HG03520 (cell line): ENCODE measurements at regions not wholly inside any gene's neighbourhood (a gene's known extent, or its start where the extent isn't known, plus 50 kb on each side); places are given as distances from the start of the nearest gene placed in this dataset.

Experiments
- ATAC-seq: cut with Tn5 transposase; IDR thresholded peaks from one replicate; pipeline ENCODE4 v1.9.1; 2021; ENCODE audit warnings: mild to moderate bottlenecking, moderate library complexity; ENCODE audit not compliant: unreplicated experiment

DNA sequence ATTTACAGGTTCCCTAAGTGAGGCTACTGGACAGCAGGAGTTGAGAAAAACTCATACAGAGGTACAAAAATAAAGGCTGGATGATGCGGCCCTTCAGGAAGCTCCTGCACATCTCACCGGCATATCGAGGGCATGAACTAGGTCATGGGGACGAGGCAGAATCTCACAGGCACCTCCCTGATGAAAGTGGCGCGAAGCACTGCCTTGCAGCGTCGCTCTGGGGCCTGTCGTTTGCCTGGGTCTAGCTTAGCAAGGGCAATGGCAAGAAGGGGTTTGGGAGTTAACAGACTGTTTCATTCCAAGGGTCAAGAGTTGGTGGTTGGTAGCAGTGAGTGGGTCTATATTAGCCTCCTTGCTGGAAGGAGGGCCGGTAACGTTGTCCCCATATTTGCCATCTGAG is 103.5 kb upstream of the IRF2BP2 start:
- no peak for ATAC-seq

DNA sequence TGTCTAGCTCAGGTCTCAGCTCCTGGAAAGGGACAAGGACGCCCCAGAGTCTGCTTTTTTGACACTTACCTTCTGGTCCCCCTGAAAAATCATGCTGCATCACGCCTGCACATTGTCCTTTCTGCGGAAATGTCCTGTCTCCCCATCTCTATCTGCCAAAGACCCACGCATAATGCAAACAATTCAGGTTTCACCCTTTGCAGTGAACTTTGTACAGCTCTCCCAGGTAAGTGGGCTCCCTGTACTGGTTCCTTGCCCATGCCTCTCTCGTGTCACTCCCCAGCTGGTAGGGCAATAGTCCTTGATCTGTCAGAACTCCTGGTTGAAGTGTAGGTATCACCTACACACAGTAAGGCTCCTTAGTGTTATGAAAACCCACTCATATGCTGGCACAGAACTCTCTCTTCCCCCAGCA is 102.9 kb upstream of the IRF2BP2 start:
- ATAC-seq, result no peak

DNA sequence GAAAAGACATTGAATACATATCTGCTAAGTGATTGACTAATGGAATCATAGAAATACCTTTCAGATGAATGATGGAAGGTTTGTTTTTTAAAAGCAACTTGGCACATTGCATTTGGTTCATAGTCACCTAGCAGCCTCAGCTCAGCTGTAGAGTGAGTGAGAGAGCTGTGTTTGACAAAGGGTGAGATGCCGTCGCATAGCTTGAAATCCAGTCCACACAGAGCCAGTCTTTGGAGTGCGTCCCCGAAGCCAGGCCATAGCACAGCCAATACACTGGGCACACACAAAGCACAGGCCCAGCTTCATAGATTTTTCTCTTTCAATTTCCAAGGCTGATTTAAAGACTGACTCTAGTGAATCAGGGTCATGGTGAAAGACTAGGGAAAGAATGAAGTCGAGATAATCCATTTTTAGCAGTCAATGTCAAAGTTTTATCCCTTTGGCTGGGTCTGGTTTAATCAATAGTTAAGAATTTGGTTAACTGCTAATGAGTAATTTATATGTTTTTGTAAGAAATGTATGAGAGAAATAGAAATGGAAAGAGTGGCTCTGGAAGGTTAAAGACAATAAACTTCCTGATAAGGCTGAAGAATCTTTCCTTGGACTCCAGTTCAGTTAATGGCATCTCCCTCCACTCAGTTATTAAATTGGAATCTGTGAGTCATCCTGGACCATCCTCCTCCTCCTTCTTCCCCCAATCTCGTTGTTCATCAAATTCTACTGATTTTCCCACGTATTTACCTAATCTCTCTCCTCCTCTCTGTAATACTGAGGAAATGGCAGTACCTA is 101.2 kb upstream of the IRF2BP2 start:
- no peak for ATAC-seq

DNA sequence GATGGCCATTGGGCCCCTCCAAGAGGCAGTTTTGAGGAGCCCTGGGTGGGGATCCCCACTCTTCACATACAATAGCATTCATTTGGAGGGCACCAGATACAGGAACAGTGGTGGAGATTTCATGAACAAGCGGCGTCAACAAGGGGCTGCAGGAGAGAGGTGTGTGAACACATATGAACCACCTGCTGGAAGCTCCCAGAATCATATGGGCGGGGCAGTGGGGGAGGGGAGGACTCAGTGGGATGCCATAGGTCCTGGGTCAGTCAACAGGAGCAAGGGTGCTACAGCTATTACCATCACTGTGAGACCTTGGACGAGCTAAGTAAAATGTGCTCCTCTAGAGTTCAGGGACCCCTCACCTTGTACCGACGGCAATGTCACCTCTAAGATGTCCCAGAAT is 100.4 kb upstream of the IRF2BP2 start:
- ATAC-seq, result no peak

DNA sequence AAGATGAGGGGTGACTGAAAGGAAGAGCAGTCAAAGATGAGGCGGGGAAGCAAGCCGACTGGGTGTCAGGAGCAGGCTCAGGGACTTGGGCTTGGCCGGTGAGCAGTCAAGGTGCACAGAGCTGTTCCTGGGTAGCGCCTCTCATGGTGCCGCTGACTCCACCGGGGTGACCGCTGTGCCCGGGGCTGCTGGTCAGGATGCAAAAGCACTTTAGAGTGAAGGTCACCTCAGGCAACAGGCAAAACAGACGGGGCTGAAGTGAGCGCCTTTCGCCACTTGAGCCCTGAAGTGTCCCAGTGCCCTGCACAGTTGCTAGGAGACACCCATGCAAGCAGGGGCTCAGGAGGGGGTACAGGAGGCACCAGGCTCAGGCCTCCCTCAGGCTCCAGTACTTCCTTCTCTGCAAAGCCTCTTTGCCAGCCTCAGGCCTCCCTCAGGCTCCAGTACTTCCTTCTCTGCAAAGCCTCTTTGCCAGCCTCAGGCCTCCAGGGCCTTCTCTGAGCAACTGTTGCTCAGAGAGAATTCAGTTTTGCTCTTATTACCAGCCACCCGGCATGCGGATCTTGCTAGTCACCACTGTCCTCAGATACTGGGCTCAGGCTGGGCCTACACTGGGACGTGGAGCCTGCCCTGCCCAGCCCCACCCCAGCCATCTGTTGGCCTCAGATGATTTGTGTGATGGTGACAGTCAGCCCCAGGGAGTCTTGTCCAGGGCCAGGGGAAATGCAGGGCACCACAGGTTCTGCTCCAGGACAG is 99.7 kb upstream of the IRF2BP2 start:
- no peak for ATAC-seq

DNA sequence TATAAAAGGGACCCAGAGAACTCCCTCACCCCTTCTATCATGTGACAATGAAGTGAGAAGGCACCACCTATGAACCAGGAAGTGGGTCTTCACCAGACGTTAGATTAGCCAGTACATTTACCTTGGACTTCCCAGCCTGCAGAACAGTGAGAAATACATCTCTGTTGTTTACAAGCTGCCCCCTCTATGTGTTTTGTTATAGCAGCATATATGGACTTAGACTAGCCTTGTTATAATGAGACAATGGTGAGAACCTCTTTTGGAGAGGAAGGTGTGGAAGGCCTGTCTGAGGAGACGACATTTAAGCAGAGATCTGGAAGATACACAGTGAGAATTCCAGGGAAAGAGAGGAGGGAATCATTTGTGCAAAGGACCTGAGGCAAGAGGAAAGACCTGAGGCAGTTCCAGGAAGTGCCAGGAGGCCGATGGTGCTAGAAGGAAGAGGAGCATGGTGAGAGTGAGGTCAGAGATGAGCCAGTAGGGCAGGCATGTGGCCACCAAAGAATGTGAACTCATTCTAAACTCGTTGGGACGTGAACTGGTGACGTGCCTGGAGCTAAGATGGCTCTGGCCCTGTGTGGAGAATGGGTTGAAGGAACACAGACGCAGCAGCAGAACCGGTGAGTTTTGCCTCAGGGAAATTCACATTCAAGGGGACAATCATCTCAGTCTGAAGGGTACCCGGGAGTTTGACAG is 98.9 kb upstream of the IRF2BP2 start:
- ATAC-seq, result no peak

DNA sequence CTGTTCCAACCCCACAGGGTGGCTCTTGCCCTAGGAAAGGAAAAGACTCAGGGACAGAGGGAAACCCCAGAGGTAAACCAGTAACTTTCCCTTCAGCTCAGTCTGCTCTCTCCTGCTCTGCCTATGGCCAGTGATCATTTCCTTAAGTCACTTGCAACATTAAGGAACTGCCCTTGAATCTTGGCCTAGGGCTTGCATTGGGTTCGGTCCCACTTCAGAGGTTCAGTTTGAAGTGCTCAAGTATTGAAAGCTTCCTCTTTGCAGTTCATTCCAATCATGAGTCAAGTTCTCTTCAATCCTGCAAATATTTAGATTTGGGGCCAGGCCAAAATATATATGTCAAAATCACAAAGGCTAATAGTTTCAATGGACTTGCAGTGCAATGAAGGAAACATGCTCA is 97.7 kb upstream of the IRF2BP2 start:
- ATAC-seq, result no peak

DNA sequence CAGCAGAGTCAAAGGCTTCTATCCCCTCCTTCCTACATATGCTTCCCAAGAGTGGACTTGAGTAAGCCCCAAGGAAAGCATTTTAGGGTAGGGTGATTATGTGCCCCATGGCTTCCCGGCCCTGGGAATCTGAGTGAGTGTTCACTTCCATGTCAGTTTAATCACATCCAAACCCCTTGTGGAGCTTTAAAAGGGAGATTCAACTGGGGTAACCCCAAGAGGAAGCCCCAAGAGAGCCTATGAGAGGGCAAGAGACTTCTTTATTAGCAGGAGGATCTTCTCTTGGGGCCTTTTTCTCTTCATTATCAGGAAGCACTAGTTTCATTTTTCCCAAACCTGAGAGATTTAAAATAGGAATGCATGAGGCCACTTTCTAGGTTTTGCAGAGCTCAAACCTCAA is 97.0 kb upstream of the IRF2BP2 start:
- no peak for ATAC-seq

DNA sequence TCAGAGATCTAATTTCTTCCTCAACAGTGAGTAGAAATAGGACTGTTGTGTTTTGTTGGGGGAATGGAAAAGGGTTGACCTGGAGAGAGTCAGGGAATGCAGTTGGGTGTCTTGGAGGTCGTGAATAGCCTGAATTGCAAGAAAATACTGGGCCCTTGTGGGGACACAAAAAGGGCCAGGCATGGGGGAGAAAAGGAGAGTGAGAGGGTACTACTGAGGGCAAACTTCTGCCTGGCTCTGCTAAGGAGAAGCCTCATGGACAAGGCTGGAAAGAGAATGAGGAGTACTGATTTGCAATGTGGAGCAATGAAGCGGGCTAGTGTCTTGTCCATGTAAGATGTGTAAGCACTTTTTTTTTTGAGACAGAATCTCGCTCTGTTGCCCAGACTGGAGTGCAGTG is 96.2 kb upstream of the IRF2BP2 start:
- no peak for ATAC-seq

DNA sequence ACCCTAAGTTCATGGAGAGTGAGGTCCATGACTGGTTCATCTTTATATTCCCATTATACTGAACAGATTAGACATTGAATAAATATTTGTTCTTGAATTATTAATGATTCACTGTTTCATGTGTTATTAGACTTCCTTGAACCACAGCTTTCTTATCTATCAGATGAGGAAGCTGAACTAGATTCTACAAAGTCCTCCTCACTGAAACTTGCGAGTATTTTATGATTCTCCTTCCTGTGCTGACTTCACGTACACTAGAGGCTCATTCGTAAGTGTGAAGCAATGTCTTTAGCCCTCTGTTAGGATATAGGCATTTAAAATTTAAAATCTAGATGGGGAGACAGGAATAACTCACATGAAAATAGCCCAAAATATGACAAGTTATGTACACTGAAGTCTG is 95.6 kb upstream of the IRF2BP2 start:
- no peak for ATAC-seq

DNA sequence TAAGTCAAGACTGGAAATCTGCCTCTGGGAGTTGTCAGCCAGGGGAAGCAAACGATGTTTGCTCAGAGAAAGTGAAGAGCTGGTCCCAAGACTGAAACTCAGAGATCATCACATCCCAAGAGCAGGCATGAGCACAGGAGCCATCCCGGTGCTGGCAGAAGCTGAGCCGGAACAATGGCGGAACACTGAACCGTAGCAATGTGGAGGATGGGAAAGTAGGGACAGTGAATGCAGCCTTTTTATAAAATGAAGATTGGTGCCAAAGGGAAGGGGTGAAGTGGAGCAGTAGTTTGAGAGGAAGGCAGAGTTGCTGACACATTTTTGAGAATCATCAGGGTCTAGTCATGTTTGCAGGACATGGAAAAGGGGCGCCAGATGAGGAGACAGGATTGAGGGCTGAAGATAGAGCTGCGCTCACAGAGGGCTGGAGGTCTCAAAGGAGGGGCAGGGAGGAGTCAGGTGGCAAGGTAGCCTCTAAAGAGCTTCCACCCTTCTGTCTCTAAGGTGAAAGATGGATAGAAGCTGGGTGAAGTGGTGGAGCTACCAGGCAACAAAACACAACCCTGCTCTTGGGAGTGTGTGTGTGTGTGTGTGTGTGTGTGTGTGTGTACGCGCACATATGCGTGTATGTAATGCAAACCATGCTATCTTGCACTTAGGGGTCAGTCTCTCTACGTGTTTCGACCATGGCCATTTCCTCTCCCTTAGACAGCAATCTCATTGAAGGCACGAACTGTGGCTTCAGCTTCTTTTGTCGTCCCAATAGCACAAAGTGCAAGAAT is 94.3 kb upstream of the IRF2BP2 start:
- no peak for ATAC-seq

DNA sequence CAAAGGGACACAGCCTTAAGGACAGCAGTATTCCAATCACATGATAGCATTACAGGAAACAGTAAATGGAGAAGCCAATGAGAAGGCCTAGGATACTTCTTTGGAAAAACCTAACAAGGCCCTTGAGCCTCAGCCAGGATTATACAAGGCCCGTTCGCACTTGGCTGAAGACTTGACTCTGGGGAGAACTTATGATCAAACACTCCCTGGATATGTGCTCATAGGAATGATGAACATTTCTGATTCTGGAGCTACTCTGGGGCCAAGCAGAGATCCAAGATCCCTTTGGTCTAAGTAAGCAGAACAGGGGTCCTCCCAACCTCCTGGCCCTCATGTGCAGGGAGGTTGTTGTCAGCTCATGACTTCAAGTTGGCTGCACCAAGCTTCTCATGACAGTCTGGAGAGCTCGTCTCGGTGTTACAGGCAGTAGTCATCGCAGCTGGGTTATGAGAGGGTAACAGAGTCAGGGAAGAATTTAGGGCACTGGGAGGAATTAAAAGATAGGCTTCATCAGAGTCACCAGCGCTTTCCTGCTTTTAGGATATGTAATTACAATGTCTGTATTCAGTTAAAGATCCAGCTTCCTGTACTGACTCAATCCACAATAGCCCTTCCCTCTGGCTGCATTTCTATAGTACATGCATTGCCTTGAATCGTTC is 92.5 kb upstream of the IRF2BP2 start:
- ATAC-seq, result no peak

DNA sequence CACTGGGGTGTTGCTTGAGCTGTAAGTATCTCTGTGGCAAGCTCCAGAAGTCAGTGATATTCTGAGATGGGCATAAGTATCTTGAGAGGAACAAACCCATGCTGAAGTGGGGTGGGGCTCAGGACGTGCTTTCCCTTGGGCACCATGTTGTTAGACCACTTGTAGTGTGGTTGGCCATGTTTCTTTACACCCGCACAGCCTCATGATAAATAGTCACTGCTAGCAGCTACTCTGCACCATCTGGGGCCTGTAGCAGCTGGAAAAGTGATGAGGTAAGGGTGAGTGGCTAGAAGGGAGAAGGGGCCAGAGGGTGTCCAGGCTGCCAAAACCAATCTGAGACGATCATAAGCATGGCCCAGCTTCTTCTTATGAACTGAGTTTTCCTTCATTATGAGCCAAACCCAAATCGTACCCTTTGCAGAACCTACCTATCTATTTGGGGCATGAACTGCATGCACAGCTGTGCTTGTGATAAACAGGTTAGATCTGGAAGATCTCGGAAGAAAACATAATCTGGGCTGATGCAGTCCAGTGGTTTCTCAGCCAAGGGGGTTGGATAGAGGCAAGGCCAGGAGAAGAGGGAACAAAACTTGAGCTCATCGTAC is 91.9 kb upstream of the IRF2BP2 start:
- no peak for ATAC-seq

DNA sequence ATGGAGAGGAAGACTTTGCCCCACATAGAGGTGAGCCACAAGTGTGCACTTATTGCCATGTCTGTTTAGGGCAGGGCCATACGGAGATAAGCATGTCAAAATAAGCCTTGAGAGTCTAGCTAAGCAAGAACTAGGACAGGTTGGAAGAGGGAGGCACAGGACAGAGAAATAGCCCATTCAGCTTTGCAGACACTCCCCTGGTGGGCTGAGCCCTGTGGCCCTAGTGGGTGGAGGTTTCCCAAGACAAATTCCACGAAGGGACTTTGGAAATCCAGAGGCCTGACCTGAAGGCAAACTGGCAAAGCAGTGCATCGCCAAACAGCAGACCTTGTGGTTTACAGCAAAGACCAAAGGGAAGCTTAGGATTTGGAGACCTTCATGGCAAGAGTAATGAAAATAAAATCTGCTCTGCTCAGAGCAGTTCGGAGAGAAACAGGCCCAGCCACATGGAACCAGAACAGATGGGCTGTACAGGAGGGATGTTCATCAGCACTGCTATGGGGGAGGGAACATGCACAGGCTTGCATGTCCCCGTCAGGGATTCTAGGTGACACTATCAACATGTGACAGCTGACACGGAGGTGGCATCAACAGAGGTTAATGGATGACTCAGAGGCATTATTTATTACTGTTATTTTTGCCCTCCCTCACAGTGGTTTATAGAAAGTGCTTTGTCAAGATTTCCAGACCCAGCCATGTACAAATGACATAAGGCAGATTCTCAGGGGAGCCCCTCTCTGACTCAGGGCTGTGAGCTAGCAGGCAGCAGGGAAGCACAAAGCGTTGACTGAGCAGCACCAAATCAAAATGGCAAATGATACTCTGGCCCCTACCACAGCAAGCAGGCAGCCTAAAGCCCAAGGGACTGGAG is 90.1 kb upstream of the IRF2BP2 start:
- ATAC-seq, result peak; percentile 79

DNA sequence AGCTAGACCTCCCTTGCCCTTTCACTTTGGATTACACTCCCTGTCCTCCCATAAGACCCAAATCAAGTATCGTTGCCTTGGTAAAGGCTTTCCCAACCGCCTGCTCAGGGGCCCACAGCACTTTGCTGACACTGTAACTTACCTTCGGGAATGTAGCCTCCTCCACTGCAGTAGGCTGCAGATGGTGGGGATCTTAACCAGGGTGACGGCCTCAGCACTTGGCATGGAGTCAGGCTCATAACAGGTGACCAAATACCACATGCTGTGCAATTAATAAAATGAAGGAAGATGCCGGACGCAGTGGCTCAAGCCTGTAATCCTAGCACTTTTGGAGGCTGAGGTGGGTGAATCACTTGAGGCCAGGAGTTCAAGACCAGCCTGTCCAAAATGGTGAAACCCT is 88.7 kb upstream of the IRF2BP2 start:
- ATAC-seq, result no peak

DNA sequence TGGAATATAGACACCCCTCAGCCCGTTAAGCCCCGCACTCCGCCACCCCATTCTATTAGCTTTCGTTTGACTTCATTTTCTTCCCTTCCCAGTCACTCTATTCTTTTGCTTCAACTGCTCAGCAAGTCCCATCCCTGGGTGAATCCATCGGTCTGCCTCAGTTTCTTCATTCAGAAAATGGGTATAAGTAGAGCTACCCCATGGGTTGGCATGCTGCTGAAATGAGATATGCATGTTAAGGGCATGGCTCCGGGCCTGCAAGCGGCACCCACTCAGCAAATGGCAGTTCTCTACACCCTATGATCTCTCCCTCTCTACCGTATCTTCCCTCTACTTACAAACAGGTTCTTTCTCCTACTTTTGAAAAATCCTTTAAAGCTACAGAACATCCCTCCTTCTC is 87.8 kb upstream of the IRF2BP2 start:
- no peak for ATAC-seq

DNA sequence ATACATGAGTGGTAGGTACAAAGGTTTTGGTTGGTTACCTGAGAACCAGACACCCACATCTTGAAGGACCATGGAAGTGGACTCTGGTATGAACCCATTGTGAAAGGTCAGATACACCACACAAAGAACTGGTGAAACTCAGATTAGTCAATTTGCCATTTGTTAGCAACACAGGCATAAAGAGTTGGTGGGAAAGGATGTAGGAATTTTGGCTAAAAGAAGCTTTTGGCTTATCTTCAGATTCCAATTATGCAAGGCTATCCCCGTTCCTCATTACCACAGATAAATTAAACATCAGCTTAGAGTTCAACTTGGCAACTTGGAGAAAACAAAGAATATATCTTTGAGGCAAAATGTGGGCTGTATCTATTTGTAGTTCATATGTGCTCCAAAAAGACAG is 87.0 kb upstream of the IRF2BP2 start:
- ATAC-seq, result no peak

DNA sequence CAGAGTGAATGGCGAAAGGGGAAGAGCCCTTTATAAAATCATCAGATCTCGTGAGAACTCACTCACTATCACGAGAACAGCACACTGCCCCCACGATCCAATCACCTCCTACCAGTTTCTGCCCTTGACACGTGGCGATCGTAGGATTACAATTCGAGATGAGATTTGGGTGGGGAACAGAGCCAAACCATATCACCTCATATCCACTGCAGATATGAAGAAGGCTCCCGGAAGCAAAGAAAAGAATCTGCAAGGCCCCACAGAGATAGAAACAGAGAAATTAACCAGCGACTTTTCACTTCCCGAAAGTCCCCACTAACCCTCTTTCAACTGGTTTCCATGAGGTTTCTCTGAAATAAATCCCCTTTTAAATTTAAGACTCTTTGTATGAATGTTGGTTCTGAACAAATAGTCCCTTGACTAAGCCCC is 86.2 kb upstream of the IRF2BP2 start:
- ATAC-seq, result no peak

DNA sequence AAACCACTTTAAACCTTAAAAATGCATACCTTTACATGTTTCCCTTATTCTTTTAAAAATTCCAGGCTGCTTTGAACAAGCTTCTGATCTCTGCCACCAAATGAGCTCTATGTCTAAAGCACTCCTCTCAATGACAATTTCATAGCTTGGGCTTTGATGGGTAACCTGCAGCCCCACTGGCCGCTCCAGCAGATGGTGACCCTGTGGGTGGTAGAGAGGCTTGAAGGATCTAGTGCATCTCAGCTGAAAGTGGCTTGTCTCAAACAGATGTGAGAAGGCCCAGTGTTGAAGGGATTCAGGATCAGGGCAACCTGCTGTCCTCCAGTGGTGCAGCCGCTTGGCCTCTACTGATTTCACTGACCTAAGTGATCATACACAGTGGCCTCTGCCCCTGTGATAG is 84.7 kb upstream of the IRF2BP2 start:
- ATAC-seq, result no peak
